Liver (tissue), 3 donors: ENCODE measurements at regions not wholly inside any gene's neighbourhood (a gene's known extent, or its start where the extent isn't known, plus 50 kb on each side); places are given as distances from the start of the nearest gene placed in this dataset.

Source experiments
- ATF3 ChIP-seq: IDR thresholded peaks from 2 replicates; pipeline ENCODE4 v1.6.1; 2016; ENCODE audit warnings: antibody characterized with exemption
- CTCF ChIP-seq: fragments of 150-350 bp; IDR thresholded peaks from 2 replicates; pipeline ENCODE4 v1.5.1; 2017; ENCODE audit warnings: improper control_type of control experiment, low read depth, low read length; ENCODE audit not compliant: missing input control
- EGR1 ChIP-seq, 2 donors: IDR thresholded peaks; 2 replicates each; pipeline ENCODE4 v1.6.1; 2016 to 2018; ENCODE audit warnings: antibody characterized with exemption in 2 of 2, low read depth in 2 of 2
- HNF4A ChIP-seq, 2 donors: conservative IDR thresholded peaks; 2 replicates each; pipeline ENCODE4 v1.6.1; 2016; ENCODE audit warnings: antibody characterized with exemption in 2 of 2, mild to moderate bottlenecking in 2 of 2
- NR2F2 ChIP-seq: IDR thresholded peaks from 2 replicates; pipeline ENCODE4 v1.6.1; 2016; ENCODE audit warnings: antibody characterized with exemption
- RAD21 ChIP-seq, 2 donors: IDR thresholded peaks; 2 replicates each; pipeline ENCODE4 v1.6.1; 2016; ENCODE audit warnings: antibody characterized with exemption in 2 of 2, mild to moderate bottlenecking in 2 of 2
- SP1 ChIP-seq: IDR thresholded peaks from 2 replicates; pipeline ENCODE4 v1.6.1; 2018; ENCODE audit warnings: antibody characterized with exemption, mild to moderate bottlenecking
- TF ChIP-seq, protein P1 (sequence below): IDR thresholded peaks from 2 replicates; pipeline ENCODE4 v1.6.1; 2016; ENCODE audit warnings: antibody characterized with exemption, mild to moderate bottlenecking
- donor health status: healthy.
- donor health status: healthy.

- no peak for TF ChIP-seq HNF4A (conservative IDR thresholded peaks at IDR 0.05)
- no peak for TF ChIP-seq EGR1 (IDR thresholded peaks at IDR 0.05; ENCODE audit: low read depth in 2 of 2)
- no peak for TF ChIP-seq CTCF
- TF ChIP-seq, protein P1, sequence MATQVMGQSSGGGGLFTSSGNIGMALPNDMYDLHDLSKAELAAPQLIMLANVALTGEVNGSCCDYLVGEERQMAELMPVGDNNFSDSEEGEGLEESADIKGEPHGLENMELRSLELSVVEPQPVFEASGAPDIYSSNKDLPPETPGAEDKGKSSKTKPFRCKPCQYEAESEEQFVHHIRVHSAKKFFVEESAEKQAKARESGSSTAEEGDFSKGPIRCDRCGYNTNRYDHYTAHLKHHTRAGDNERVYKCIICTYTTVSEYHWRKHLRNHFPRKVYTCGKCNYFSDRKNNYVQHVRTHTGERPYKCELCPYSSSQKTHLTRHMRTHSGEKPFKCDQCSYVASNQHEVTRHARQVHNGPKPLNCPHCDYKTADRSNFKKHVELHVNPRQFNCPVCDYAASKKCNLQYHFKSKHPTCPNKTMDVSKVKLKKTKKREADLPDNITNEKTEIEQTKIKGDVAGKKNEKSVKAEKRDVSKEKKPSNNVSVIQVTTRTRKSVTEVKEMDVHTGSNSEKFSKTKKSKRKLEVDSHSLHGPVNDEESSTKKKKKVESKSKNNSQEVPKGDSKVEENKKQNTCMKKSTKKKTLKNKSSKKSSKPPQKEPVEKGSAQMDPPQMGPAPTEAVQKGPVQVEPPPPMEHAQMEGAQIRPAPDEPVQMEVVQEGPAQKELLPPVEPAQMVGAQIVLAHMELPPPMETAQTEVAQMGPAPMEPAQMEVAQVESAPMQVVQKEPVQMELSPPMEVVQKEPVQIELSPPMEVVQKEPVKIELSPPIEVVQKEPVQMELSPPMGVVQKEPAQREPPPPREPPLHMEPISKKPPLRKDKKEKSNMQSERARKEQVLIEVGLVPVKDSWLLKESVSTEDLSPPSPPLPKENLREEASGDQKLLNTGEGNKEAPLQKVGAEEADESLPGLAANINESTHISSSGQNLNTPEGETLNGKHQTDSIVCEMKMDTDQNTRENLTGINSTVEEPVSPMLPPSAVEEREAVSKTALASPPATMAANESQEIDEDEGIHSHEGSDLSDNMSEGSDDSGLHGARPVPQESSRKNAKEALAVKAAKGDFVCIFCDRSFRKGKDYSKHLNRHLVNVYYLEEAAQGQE, result no peak
- no peak for TF ChIP-seq RAD21 (IDR thresholded peaks at IDR 0.05)
- TF ChIP-seq SP1, result no peak
- TF ChIP-seq NR2F2, result no peak
- no peak for TF ChIP-seq ATF3
These were observed 302.6 kb downstream of the LIG4 start for GRCh38 chr13:107912745-107913144.
